ENCODE measurements at regions not wholly inside any gene's neighbourhood (a gene's known extent, or its start where the extent isn't known, plus 50 kb on each side); places are given as distances from the start of the nearest gene placed in this dataset.

GRCh38 chr20:11642866-11643265 is 274.8 kb upstream of the BTBD3 start:
- TF ChIP-seq KMT2A (CRISPR knock-in tag; IDR thresholded peaks at IDR 0.05) (no peak), TAF15 (IDR thresholded peaks at IDR 0.05; ENCODE audit: low read depth, low read length, poor library complexity, severe bottlenecking) (no peak), NFIC (IDR thresholded peaks at IDR 0.05; ENCODE audit: low read length) (no peak), GMEB1 (CRISPR knock-in tag; IDR thresholded peaks at IDR 0.05; ENCODE audit: borderline replicate concordance) (no peak), KDM5A (IDR thresholded peaks at IDR 0.05; ENCODE audit: borderline replicate concordance, low read length) (no peak), SP4 (CRISPR knock-in tag; IDR thresholded peaks at IDR 0.05) (no peak), HDAC2 (CRISPR knock-in tag; IDR thresholded peaks at IDR 0.05) (no peak)
- TF ChIP-seq, protein P1, sequence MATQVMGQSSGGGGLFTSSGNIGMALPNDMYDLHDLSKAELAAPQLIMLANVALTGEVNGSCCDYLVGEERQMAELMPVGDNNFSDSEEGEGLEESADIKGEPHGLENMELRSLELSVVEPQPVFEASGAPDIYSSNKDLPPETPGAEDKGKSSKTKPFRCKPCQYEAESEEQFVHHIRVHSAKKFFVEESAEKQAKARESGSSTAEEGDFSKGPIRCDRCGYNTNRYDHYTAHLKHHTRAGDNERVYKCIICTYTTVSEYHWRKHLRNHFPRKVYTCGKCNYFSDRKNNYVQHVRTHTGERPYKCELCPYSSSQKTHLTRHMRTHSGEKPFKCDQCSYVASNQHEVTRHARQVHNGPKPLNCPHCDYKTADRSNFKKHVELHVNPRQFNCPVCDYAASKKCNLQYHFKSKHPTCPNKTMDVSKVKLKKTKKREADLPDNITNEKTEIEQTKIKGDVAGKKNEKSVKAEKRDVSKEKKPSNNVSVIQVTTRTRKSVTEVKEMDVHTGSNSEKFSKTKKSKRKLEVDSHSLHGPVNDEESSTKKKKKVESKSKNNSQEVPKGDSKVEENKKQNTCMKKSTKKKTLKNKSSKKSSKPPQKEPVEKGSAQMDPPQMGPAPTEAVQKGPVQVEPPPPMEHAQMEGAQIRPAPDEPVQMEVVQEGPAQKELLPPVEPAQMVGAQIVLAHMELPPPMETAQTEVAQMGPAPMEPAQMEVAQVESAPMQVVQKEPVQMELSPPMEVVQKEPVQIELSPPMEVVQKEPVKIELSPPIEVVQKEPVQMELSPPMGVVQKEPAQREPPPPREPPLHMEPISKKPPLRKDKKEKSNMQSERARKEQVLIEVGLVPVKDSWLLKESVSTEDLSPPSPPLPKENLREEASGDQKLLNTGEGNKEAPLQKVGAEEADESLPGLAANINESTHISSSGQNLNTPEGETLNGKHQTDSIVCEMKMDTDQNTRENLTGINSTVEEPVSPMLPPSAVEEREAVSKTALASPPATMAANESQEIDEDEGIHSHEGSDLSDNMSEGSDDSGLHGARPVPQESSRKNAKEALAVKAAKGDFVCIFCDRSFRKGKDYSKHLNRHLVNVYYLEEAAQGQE (IDR thresholded peaks at IDR 0.05; ENCODE audit: borderline replicate concordance in 1 of 2, low read depth in 1 of 2, low read length in 2 of 2), result no peak
